ENCODE measurements at regions not wholly inside any gene's neighbourhood (a gene's known extent, or its start where the extent isn't known, plus 50 kb on each side); places are given as distances from the start of the nearest gene placed in this dataset.

- TF ChIP-seq CTCF (IDR thresholded peaks at IDR 0.05; ENCODE audit: low read depth, low read length, poor library complexity, severe bottlenecking), result no peak
- no peak for TF ChIP-seq EZH2phosphoT487 (IDR thresholded peaks at IDR 0.05; ENCODE audit: borderline replicate concordance, low read length)
Measured at GRCh38 chr6:14639983-14640599, 522.5 kb downstream of the CD83 start.
